PFSK-1 (cell line): ENCODE measurements at regions not wholly inside any gene's neighbourhood (a gene's known extent, or its start where the extent isn't known, plus 50 kb on each side); places are given as distances from the start of the nearest gene placed in this dataset.

Experiments
- FOXP2 ChIP-seq: optimal IDR thresholded peaks from 2 replicates; pipeline ENCODE3; 2011; ENCODE audit warnings: borderline replicate concordance, control low read depth, inconsistent platforms; ENCODE audit not compliant: insufficient read depth; ENCODE audit errors: extremely low read length, extremely low read depth
- POLR2AphosphoS5 ChIP-seq: IDR thresholded peaks from 2 replicates; pipeline ENCODE4 v1.6.1; 2012; ENCODE audit warnings: low read depth, mild to moderate bottlenecking, control low read depth, low read length, moderate library complexity
- REST ChIP-seq, 2 experiments: IDR thresholded peaks; 2 replicates each; pipeline versions ENCODE4 v1.6.1 to v1.8.0; 2011 to 2012; ENCODE audit warnings: low read depth in 2 of 2, low read length in 2 of 2, control low read depth in 1 of 2, inconsistent platforms in 1 of 2, mild to moderate bottlenecking in 1 of 2, moderate library complexity in 1 of 2; ENCODE audit not compliant: insufficient read depth in 1 of 2
- SIN3A ChIP-seq: IDR thresholded peaks from 2 replicates; pipeline ENCODE4 v1.6.1; 2012; ENCODE audit warnings: mild to moderate bottlenecking, low read length, moderate library complexity, borderline replicate concordance; ENCODE audit not compliant: insufficient read depth
- TAF1 ChIP-seq: IDR thresholded peaks from 2 replicates; pipeline ENCODE4 v1.6.1; 2012; ENCODE audit warnings: low read length, control low read depth, borderline replicate concordance; ENCODE audit not compliant: insufficient read depth

- TF ChIP-seq FOXP2: no peak
- no peak for TF ChIP-seq SIN3A
- TF ChIP-seq TAF1: no peak
- TF ChIP-seq REST (IDR thresholded peaks at IDR 0.05; ENCODE audit: insufficient read depth in 1 of 2, low read depth in 2 of 2, low read length in 2 of 2): no peak
- no peak for TF ChIP-seq POLR2AphosphoS5
Measured at GRCh38 chr5:33067291-33067690, 356.2 kb downstream of the NPR3 start.

GRCh38 chr5:33068786-33069185 lies 357.7 kb downstream of the NPR3 start:
- TF ChIP-seq REST (IDR thresholded peaks at IDR 0.05; ENCODE audit: insufficient read depth in 1 of 2, low read depth in 2 of 2, low read length in 2 of 2) (no peak), SIN3A (no peak), POLR2AphosphoS5 (no peak), TAF1 (no peak), FOXP2 (no peak)

GRCh38 chr5:33072296-33072695 lies 361.2 kb downstream of the NPR3 start:
- TF ChIP-seq REST (IDR thresholded peaks at IDR 0.05; ENCODE audit: insufficient read depth in 1 of 2, low read depth in 2 of 2, low read length in 2 of 2): no peak
- TF ChIP-seq POLR2AphosphoS5: no peak

- TF ChIP-seq POLR2AphosphoS5 (no peak), REST (IDR thresholded peaks at IDR 0.05; ENCODE audit: insufficient read depth in 1 of 2, low read depth in 2 of 2, low read length in 2 of 2) (no peak), FOXP2 (no peak), TAF1 (no peak), SIN3A (no peak)
Measured at GRCh38 chr5:33072726-33073125, 361.6 kb downstream of the NPR3 start.

- no peak for TF ChIP-seq REST (IDR thresholded peaks at IDR 0.05; ENCODE audit: insufficient read depth in 1 of 2, low read depth in 2 of 2, low read length in 2 of 2)
- no peak for TF ChIP-seq POLR2AphosphoS5
- TF ChIP-seq TAF1: no peak
Measured at GRCh38 chr5:33073881-33074327, 362.8 kb downstream of the NPR3 start.
